ENCODE measurements at regions not wholly inside any gene's neighbourhood (a gene's known extent, or its start where the extent isn't known, plus 50 kb on each side); places are given as distances from the start of the nearest gene placed in this dataset.

- H3K4me1 Mint-ChIP-seq = peaks cover 18% of the 10 kb centered on the region
- no peaks in the 10 kb centered on the region for H3K36me3 Mint-ChIP-seq (ENCODE audit: low read depth)
- Histone ChIP-seq H3K27ac (ENCODE audit: low read depth, low read length) (no peak overlapping the region), H3K9me3 (ENCODE audit: control insufficient read depth, low read length) (peaks cover 19% of the 10 kb centered on the region), H3K4me3 (ENCODE audit: low read length) (peak overlapping the region; percentile 24), H3K36me3 (ENCODE audit: control insufficient read depth, insufficient read depth, low read length) (no peaks in the 10 kb centered on the region), H3K9ac (ENCODE audit: extremely low read depth, low read length, poor library complexity, severe bottlenecking) (no peak overlapping the region), H3K27me3 (ENCODE audit: control insufficient read depth, insufficient read depth, low read length, poor library complexity, severe bottlenecking) (no peaks in the 10 kb centered on the region), H3K4me1 (ENCODE audit: control insufficient read depth, insufficient read depth, low read length) (peaks cover 7% of the 10 kb centered on the region)
- no peak overlapping the region for H3K27ac Mint-ChIP-seq
- H3K4me3 Mint-ChIP-seq = no peak overlapping the region
- no peak for DNase-seq
- H3K9me3 Mint-ChIP-seq = peaks cover 8% of the 10 kb centered on the region
- peaks cover 3% of the 10 kb centered on the region for H3K27me3 Mint-ChIP-seq (ENCODE audit: insufficient read depth)
- TF ChIP-seq, protein P1, sequence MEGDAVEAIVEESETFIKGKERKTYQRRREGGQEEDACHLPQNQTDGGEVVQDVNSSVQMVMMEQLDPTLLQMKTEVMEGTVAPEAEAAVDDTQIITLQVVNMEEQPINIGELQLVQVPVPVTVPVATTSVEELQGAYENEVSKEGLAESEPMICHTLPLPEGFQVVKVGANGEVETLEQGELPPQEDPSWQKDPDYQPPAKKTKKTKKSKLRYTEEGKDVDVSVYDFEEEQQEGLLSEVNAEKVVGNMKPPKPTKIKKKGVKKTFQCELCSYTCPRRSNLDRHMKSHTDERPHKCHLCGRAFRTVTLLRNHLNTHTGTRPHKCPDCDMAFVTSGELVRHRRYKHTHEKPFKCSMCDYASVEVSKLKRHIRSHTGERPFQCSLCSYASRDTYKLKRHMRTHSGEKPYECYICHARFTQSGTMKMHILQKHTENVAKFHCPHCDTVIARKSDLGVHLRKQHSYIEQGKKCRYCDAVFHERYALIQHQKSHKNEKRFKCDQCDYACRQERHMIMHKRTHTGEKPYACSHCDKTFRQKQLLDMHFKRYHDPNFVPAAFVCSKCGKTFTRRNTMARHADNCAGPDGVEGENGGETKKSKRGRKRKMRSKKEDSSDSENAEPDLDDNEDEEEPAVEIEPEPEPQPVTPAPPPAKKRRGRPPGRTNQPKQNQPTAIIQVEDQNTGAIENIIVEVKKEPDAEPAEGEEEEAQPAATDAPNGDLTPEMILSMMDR (conservative IDR thresholded peaks at IDR 0.05) = no peak
Measured at GRCh38 chr3:24734019-24734418, 239.4 kb upstream of the THRB start.

DNA sequence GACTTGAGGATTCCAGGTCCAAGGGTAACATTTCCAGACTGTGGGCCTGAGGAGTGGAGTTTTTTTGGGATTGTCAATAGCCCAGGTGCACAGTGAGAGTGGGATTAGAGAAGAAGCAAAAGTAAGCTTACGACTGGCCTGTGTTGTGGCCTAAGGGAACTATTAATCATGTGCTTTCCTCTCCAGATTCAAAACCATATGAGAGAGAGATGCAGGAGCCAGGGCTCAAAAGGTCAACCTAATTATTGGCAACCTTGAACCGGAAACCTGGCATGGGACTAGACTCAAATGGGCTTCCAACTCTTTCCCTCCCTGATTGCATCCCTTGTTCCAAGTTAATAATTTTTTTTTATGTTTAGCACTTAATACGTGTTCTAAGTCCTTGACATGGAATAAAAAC lies 242.1 kb upstream of the THRB start:
- peaks cover 8% of the 10 kb centered on the region for H3K9me3 Mint-ChIP-seq
- Histone ChIP-seq H3K4me1 (ENCODE audit: control insufficient read depth, insufficient read depth, low read length) (peaks cover 17% of the 10 kb centered on the region), H3K27ac (ENCODE audit: low read depth, low read length) (no peak overlapping the region), H3K27me3 (ENCODE audit: control insufficient read depth, insufficient read depth, low read length, poor library complexity, severe bottlenecking) (no peaks in the 10 kb centered on the region), H3K36me3 (ENCODE audit: control insufficient read depth, insufficient read depth, low read length) (no peaks in the 10 kb centered on the region), H3K4me3 (ENCODE audit: low read length) (no peak overlapping the region), H3K9ac (ENCODE audit: extremely low read depth, low read length, poor library complexity, severe bottlenecking) (no peak overlapping the region), H3K9me3 (ENCODE audit: control insufficient read depth, low read length) (peaks cover 19% of the 10 kb centered on the region)
- no peaks in the 10 kb centered on the region for H3K36me3 Mint-ChIP-seq (ENCODE audit: low read depth)
- no peak for DNase-seq
- TF ChIP-seq, protein P1 (conservative IDR thresholded peaks at IDR 0.05) = no peak
- peaks cover 3% of the 10 kb centered on the region for H3K27me3 Mint-ChIP-seq (ENCODE audit: insufficient read depth)
- no peak overlapping the region for H3K27ac Mint-ChIP-seq
- peaks cover 35% of the 10 kb centered on the region for H3K4me1 Mint-ChIP-seq
- H3K4me3 Mint-ChIP-seq = no peak overlapping the region
- 85 to 100% methylated on average over 2 of the region's 3 CpGs for WGBS, 2 experiments (ENCODE audit: insufficient coverage in 1 of 2, insufficient read length in 1 of 2)

DNA sequence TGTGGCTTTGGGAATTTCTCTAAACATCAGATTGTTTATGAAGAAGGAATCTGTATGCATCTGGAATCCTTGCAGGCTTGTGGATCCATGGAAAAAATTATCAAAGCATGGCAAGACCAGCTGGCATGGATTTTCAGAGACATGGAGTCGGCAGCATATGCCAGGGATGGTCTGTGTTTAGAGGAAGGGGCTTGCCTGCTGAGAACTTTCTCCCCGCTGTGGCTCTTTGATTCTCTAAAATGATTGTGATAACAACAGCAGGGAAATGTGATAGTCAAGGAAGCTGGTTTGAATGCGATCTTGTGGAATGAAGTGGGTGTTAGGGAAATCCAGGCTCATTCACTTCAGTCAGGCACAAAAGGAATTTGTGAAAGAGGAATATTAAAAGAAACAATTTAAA lies 245.7 kb upstream of the THRB start:
- Histone ChIP-seq H3K9me3 (ENCODE audit: control insufficient read depth, low read length) (peaks cover under 1% of the 10 kb centered on the region), H3K4me3 (ENCODE audit: low read length) (no peak overlapping the region), H3K36me3 (ENCODE audit: control insufficient read depth, insufficient read depth, low read length) (no peaks in the 10 kb centered on the region), H3K4me1 (ENCODE audit: control insufficient read depth, insufficient read depth, low read length) (peaks cover 17% of the 10 kb centered on the region), H3K27me3 (ENCODE audit: control insufficient read depth, insufficient read depth, low read length, poor library complexity, severe bottlenecking) (no peaks in the 10 kb centered on the region), H3K9ac (ENCODE audit: extremely low read depth, low read length, poor library complexity, severe bottlenecking) (no peak overlapping the region), H3K27ac (ENCODE audit: low read depth, low read length) (no peak overlapping the region)
- peaks cover 32% of the 10 kb centered on the region for H3K4me1 Mint-ChIP-seq
- no peaks in the 10 kb centered on the region for H3K36me3 Mint-ChIP-seq (ENCODE audit: low read depth)
- WGBS, 2 experiments (ENCODE audit: insufficient coverage in 1 of 2, insufficient read length in 1 of 2) = 27 to 63% methylated on average over 1 to 3 of the region's 3 CpGs
- TF ChIP-seq, protein P1 (conservative IDR thresholded peaks at IDR 0.05) = no peak
- DNase-seq = peak; percentile 57
- H3K27me3 Mint-ChIP-seq (ENCODE audit: insufficient read depth) = peaks cover 4% of the 10 kb centered on the region
- no peaks in the 10 kb centered on the region for H3K9me3 Mint-ChIP-seq
- H3K4me3 Mint-ChIP-seq = no peak overlapping the region
- no peak overlapping the region for H3K27ac Mint-ChIP-seq

Measured in endodermal cell (in vitro differentiated cells).